MCF 10A (cell line): ENCODE measurements at regions not wholly inside any gene's neighbourhood (a gene's known extent, or its start where the extent isn't known, plus 50 kb on each side); places are given as distances from the start of the nearest gene placed in this dataset.

Experiments
- BruUV-seq: library from RNA; stranded (reverse); fragments of 400-500 nt; replicated peaks from 2 replicates; lab custom pipeline; 2021; lab: Mats Ljungman, UMichigan
- CTCF ChIA-PET: fragments of 300-600 bp; sonication (Branson Sonifier 250); formaldehyde crosslinking; extraction: SDS; loops from one replicate; lab custom pipeline; 2021; ENCODE audit warnings: antibody characterized with exemption, inconsistent platforms; lab: Yijun Ruan, JAX
- POLR2A ChIA-PET: fragments of 300-600, 350-650 bp; sonication (Branson Sonifier 250); formaldehyde crosslinking; extraction: SDS; loops from one replicate; lab custom pipeline; 2020; ENCODE audit warnings: antibody characterized with exemption, inconsistent platforms; lab: Yijun Ruan, JAX
- DNase-seq: peaks from one replicate; pipeline ENCODE4 v3.0.0-alpha.2; 2018; ENCODE audit not compliant: unreplicated experiment
- H3K27ac Mint-ChIP-seq: one replicate; pipeline ENCODE4 v1.8.0; 2022; ENCODE audit warnings: mild to moderate bottlenecking, low read depth, mixed read lengths; ENCODE audit not compliant: unreplicated experiment
- H3K27me3 Mint-ChIP-seq: one replicate; pipeline ENCODE4 v1.8.0; 2022; ENCODE audit warnings: mixed read lengths; ENCODE audit not compliant: insufficient read depth, unreplicated experiment
- H3K36me3 Mint-ChIP-seq: one replicate; pipeline ENCODE4 v1.8.0; 2022; ENCODE audit warnings: mild to moderate bottlenecking, moderate library complexity, mixed read lengths; ENCODE audit not compliant: insufficient read depth, unreplicated experiment
- H3K4me1 Mint-ChIP-seq: one replicate; pipeline ENCODE4 v1.8.0; 2022; ENCODE audit warnings: mixed read lengths; ENCODE audit not compliant: insufficient read depth, unreplicated experiment
- H3K4me3 Mint-ChIP-seq: one replicate; pipeline ENCODE4 v1.8.0; 2022; ENCODE audit warnings: mild to moderate bottlenecking, moderate library complexity, mixed read lengths; ENCODE audit not compliant: unreplicated experiment
- H3K9me3 Mint-ChIP-seq: one replicate; pipeline ENCODE4 v1.8.0; 2022; ENCODE audit warnings: mixed read lengths; ENCODE audit not compliant: unreplicated experiment
- CTCF ChIP-seq: fragments of 200-600 bp; IDR thresholded peaks from one replicate; pipeline ENCODE4 v1.8.0; 2022; ENCODE audit warnings: antibody characterized with exemption, mild to moderate bottlenecking; ENCODE audit not compliant: unreplicated experiment
- intact Hi-C: fragments of 100-400 bp; cut with micrococcal nuclease; formaldehyde crosslinking; loops from 2 replicates; pipeline ENCODE4 v1.14.1; 2022

GRCh38 chr13:47809411-47809810 lies 191.7 kb downstream of the SUCLA2 start:
- H3K27ac Mint-ChIP-seq, result no peak overlapping the region
- H3K36me3 Mint-ChIP-seq, result no peaks in the 10 kb centered on the region
- no peaks in the 10 kb centered on the region for H3K4me1 Mint-ChIP-seq
- H3K27me3 Mint-ChIP-seq, result no peaks in the 10 kb centered on the region
- CTCF ChIA-PET, result interaction anchor here (0.6 to 1.0 kb wide), 3 partner anchors 13 to 228 kb away, joined by 3 to 5 read pairs (median 3); partner anchors contain the start of gene NUDT15
- POLR2A ChIA-PET, result no interaction called here
- no peak overlapping the region for H3K4me3 Mint-ChIP-seq
- intact Hi-C loops, result loop anchor here (10.0 kb wide), 1 partner anchor 775 kb away; no protein-coding TSS in a partner anchor
- no TSS peak for BruUV-seq
- no peak for TF ChIP-seq CTCF
- no peak for DNase-seq
- H3K9me3 Mint-ChIP-seq, result no peaks in the 10 kb centered on the region

GRCh38 chr13:47803131-47803530 lies 197.9 kb downstream of the SUCLA2 start:
- no peak for TF ChIP-seq CTCF
- no peak overlapping the region for H3K27ac Mint-ChIP-seq
- no peak for DNase-seq
- no TSS peak for BruUV-seq
- no peaks in the 10 kb centered on the region for H3K36me3 Mint-ChIP-seq
- H3K27me3 Mint-ChIP-seq, result no peaks in the 10 kb centered on the region
- ChIA-PET POLR2A (no interaction called here), CTCF (interaction anchor here (0.7 kb wide), 1 partner anchor 285 kb away, joined by 3 read pairs; no protein-coding TSS in a partner anchor)
- H3K9me3 Mint-ChIP-seq, result no peaks in the 10 kb centered on the region
- intact Hi-C loops, result loop anchor here (10.0 kb wide), 1 partner anchor 782 kb away; no protein-coding TSS in a partner anchor
- no peak overlapping the region for H3K4me3 Mint-ChIP-seq
- no peaks in the 10 kb centered on the region for H3K4me1 Mint-ChIP-seq

GRCh38 chr13:47801555-47801954 lies 199.5 kb downstream of the SUCLA2 start:
- ChIA-PET CTCF (no interaction called here), POLR2A (no interaction called here)
- Mint-ChIP-seq H3K27me3 (no peaks in the 10 kb centered on the region), H3K4me3 (no peak overlapping the region), H3K27ac (no peak overlapping the region), H3K4me1 (no peaks in the 10 kb centered on the region), H3K9me3 (no peaks in the 10 kb centered on the region), H3K36me3 (peaks cover 5% of the 10 kb centered on the region)
- DNase-seq, result no peak
- no peak for TF ChIP-seq CTCF
- BruUV-seq, result no TSS peak
- intact Hi-C loops, result loop anchor here (10.0 kb wide), 1 partner anchor 783 kb away; no protein-coding TSS in a partner anchor

GRCh38 chr13:47800593-47800992 lies 200.5 kb downstream of the SUCLA2 start:
- TF ChIP-seq CTCF, result no peak
- no peak for DNase-seq
- peaks cover 5% of the 10 kb centered on the region for H3K36me3 Mint-ChIP-seq
- CTCF ChIA-PET, result interaction anchor here (0.8 to 0.9 kb wide), 2 partner anchors 243 to 294 kb away, joined by 5 to 6 read pairs; partner anchors contain the start of gene MED4
- no peak overlapping the region for H3K4me3 Mint-ChIP-seq
- H3K4me1 Mint-ChIP-seq, result no peaks in the 10 kb centered on the region
- no peaks in the 10 kb centered on the region for H3K27me3 Mint-ChIP-seq
- intact Hi-C loops, result loop anchor here (10.0 kb wide), 1 partner anchor 784 kb away; no protein-coding TSS in a partner anchor
- no TSS peak for BruUV-seq
- POLR2A ChIA-PET, result no interaction called here
- no peak overlapping the region for H3K27ac Mint-ChIP-seq
- H3K9me3 Mint-ChIP-seq, result no peaks in the 10 kb centered on the region
